Peyer's patch (tissue), 4 donors: ENCODE measurements at regions not wholly inside any gene's neighbourhood (a gene's known extent, or its start where the extent isn't known, plus 50 kb on each side); places are given as distances from the start of the nearest gene placed in this dataset.

ENCODE experiments used
- CTCF ChIP-seq, 6 experiments: fragments of 450-650 bp in 4 of 6; fragments of 200-600 bp in 2 of 6; sonication (generic) in 1 of 6; IDR thresholded peaks; one replicate each; pipeline ENCODE4 v1.5.1; 2017 to 2019; ENCODE audit warnings: antibody characterized with exemption in 6 of 6, mild to moderate bottlenecking in 3 of 6, moderate library complexity in 1 of 6
- POLR2A ChIP-seq, 2 donors: fragments of 450-650 bp; IDR thresholded peaks; one replicate each; pipeline ENCODE4 v1.5.1; 2017; ENCODE audit warnings: antibody characterized with exemption in 2 of 2, mild to moderate bottlenecking in 2 of 2, moderate library complexity in 2 of 2

GRCh38 chr14:22414876-22415604 lies 174.0 kb downstream of the DAD1 start:
- TF ChIP-seq CTCF (IDR thresholded peaks at IDR 0.05) (no peak), POLR2A (IDR thresholded peaks at IDR 0.05) (no peak)
